GM12891 (cell line): ENCODE measurements at regions not wholly inside any gene's neighbourhood (a gene's known extent, or its start where the extent isn't known, plus 50 kb on each side); places are given as distances from the start of the nearest gene placed in this dataset.

Experiments
- DNase-seq: peaks from one replicate; pipeline ENCODE4 v3.0.0; 2011; ENCODE audit warnings: low spot score; ENCODE audit not compliant: insufficient read length
- FAIRE-seq: peaks from 2 replicates; lab custom pipeline; 2011; peaks lifted over from hg19 to GRCh38; lab: Jason Lieb, UNC
- PAX5 ChIP-seq: IDR thresholded peaks from 2 replicates; pipeline ENCODE4 v1.6.1; 2011; ENCODE audit warnings: low read length, moderate library complexity, mild to moderate bottlenecking; ENCODE audit not compliant: insufficient read depth, severe bottlenecking
- POLR2A ChIP-seq: IDR thresholded peaks from 2 replicates; pipeline ENCODE4 v1.6.1; 2011; ENCODE audit warnings: low read depth, low read length, control low read depth
- POLR2AphosphoS5 ChIP-seq: IDR thresholded peaks from 2 replicates; pipeline ENCODE4 v1.6.1; 2011; ENCODE audit warnings: low read depth, low read length, control low read depth
- POU2F2 ChIP-seq: IDR thresholded peaks from 2 replicates; pipeline ENCODE4 v1.6.1; 2011; ENCODE audit warnings: low read depth, mild to moderate bottlenecking, control low read depth, low read length, moderate library complexity
- SPI1 ChIP-seq: IDR thresholded peaks from 2 replicates; pipeline ENCODE4 v1.6.1; 2011; ENCODE audit warnings: low read depth, low read length, control low read depth
- TAF1 ChIP-seq: IDR thresholded peaks from 2 replicates; pipeline ENCODE4 v1.6.1; 2011; ENCODE audit warnings: low read depth, low read length, control low read depth

GRCh38 chr10:117860135-117860534 lies 186.6 kb downstream of the RAB11FIP2 start:
- FAIRE-seq, result no peak
- TF ChIP-seq POLR2AphosphoS5 (no peak), SPI1 (no peak), TAF1 (no peak), PAX5 (no peak), POLR2A (no peak), POU2F2 (no peak)
- DNase-seq, result no peak

DNA sequence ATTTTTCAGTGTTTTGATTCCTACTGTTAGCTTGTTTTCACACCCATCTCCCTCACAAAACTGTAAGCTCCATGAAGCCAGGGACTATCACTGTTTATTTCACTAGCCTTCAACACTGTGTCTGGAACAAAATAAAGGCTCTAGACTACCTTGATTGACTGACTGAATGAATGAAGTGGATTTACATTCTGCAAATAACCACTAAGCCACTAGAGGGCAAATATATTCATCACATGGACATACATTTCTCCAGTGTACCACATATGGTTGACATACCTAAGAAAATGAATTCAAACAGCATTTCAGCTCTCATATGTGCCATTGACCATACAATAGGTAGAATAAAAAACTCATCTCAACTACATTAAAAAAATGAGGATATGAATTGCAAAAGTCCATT lies 185.9 kb downstream of the RAB11FIP2 start:
- DNase-seq (no peak), FAIRE-seq (no peak)
- TF ChIP-seq POU2F2 (no peak), PAX5 (no peak), SPI1 (no peak), POLR2AphosphoS5 (no peak), TAF1 (no peak), POLR2A (no peak)

DNA sequence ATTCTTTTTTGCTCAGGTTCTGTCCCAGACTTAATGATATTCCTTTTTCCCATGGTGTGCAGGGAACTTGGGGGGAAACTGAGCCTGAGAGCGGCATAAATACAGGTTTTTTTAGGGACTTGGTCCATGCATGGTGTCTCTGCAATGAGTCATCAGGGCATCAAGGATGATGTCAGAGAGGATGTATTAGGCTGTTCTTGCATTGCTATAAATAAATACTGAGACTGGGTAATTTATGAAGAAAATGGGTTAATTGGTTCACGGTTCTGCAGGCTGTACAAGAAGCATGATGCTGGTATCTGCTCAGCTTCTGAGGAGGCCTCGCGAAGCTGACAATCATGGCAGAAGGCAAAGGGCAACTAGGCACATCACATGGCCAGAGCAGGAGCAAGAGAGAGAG lies 185.4 kb downstream of the RAB11FIP2 start:
- DNase-seq (no peak), FAIRE-seq (no peak)
- no peak for TF ChIP-seq POLR2AphosphoS5
- no peak for TF ChIP-seq POLR2A
- no peak for TF ChIP-seq TAF1
- no peak for TF ChIP-seq PAX5

GRCh38 chr10:117863771-117864170 lies 183.0 kb downstream of the RAB11FIP2 start:
- TF ChIP-seq TAF1 (no peak), POU2F2 (no peak), PAX5 (no peak), POLR2A (no peak), SPI1 (no peak), POLR2AphosphoS5 (no peak)
- FAIRE-seq, result no peak

DNA sequence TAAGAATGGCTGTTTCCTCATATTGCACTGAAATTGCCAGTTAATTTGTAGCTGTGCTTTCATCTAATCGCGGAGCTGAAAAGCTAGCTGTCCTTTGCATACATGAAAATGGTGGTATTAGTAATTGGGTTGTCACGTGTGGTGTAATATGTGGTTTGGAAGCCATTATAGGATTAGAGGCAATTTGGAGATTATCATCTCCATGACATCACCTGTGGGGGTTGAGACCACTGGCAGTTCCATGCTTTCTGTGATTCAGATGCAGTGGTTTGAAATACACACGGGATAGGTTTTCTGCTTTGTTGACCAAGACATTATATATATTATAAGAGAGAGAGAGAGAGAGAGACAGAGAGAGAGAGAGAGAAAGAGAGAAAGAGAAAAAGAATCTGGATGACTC lies 180.8 kb downstream of the RAB11FIP2 start:
- FAIRE-seq (no peak), DNase-seq (no peak)
- TF ChIP-seq POU2F2 (no peak), POLR2A (no peak), POLR2AphosphoS5 (no peak), TAF1 (no peak), SPI1 (no peak), PAX5 (no peak)

More at GRCh38 chr10:117863771-117864170, 183.0 kb downstream of the RAB11FIP2 start:
- no peak for DNase-seq

- TF ChIP-seq PAX5 (no peak), TAF1 (no peak), POLR2A (no peak), SPI1 (no peak), POLR2AphosphoS5 (no peak), POU2F2 (no peak)
- no peak for FAIRE-seq
- no peak for DNase-seq
Measured at GRCh38 chr10:117868151-117868550, 178.6 kb downstream of the RAB11FIP2 start.

- no peak for FAIRE-seq
- no peak for DNase-seq
- TF ChIP-seq PAX5, result no peak
- TF ChIP-seq POU2F2, result no peak
- no peak for TF ChIP-seq TAF1
- TF ChIP-seq SPI1, result no peak
- no peak for TF ChIP-seq POLR2A
Measured at GRCh38 chr10:117875793-117876192, 170.9 kb downstream of the RAB11FIP2 start.

- no peak for FAIRE-seq
- TF ChIP-seq TAF1 (no peak), POLR2AphosphoS5 (no peak), PAX5 (no peak), SPI1 (no peak), POU2F2 (no peak), POLR2A (no peak)
- no peak for DNase-seq
Measured at GRCh38 chr10:117876210-117876609, 170.5 kb downstream of the RAB11FIP2 start.

- DNase-seq (no peak), FAIRE-seq (no peak)
- no peak for TF ChIP-seq POLR2AphosphoS5
- no peak for TF ChIP-seq POLR2A
- TF ChIP-seq SPI1, result no peak
- TF ChIP-seq POU2F2, result no peak
- no peak for TF ChIP-seq TAF1
- no peak for TF ChIP-seq PAX5
Measured at GRCh38 chr10:117878626-117879025, 168.1 kb downstream of the RAB11FIP2 start.

DNA sequence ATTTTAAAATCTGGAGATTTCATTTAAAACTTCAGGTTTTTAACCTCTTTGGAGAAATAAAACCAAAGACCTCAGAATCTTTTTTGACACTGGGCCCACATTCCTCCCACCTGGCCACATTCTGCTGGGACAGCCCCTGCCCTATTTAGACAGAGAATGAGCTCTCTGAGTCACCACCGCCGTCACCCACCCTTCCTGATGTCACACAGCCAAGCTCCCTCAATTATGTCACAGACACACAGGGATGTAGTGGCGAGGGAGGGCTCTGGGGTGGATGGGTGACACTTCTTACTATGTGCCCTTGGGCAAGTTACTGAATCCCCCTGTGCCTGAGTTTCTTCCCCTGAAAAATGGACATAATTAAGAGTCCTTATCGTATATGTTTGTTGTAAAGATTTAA lies 162.6 kb downstream of the RAB11FIP2 start:
- no peak for FAIRE-seq
- DNase-seq, result no peak
- no peak for TF ChIP-seq PAX5
- TF ChIP-seq POLR2AphosphoS5, result no peak
- no peak for TF ChIP-seq POLR2A
- no peak for TF ChIP-seq POU2F2
- no peak for TF ChIP-seq SPI1
- TF ChIP-seq TAF1, result no peak
